OCI-LY3 (cell line): ENCODE measurements at regions not wholly inside any gene's neighbourhood (a gene's known extent, or its start where the extent isn't known, plus 50 kb on each side); places are given as distances from the start of the nearest gene placed in this dataset.

Source experiments
- EZH2phosphoT487 ChIP-seq: fragments of 200-600 bp; shearing (Covaris generic); IDR thresholded peaks from 2 replicates; pipeline ENCODE4 v1.6.1; 2018; ENCODE audit warnings: antibody characterized with exemption, mixed run types, low read depth
- TF ChIP-seq, protein P1 (sequence below): fragments of 200-600, 300-600 bp; sonication (generic); IDR thresholded peaks from 2 replicates; pipeline ENCODE4 v1.5.1; 2014; ENCODE audit warnings: antibody characterized with exemption, low read length, low read depth

GRCh38 chr4:96675416-96675815 is 835.5 kb downstream of the PDHA2 start:
- TF ChIP-seq, protein P1, sequence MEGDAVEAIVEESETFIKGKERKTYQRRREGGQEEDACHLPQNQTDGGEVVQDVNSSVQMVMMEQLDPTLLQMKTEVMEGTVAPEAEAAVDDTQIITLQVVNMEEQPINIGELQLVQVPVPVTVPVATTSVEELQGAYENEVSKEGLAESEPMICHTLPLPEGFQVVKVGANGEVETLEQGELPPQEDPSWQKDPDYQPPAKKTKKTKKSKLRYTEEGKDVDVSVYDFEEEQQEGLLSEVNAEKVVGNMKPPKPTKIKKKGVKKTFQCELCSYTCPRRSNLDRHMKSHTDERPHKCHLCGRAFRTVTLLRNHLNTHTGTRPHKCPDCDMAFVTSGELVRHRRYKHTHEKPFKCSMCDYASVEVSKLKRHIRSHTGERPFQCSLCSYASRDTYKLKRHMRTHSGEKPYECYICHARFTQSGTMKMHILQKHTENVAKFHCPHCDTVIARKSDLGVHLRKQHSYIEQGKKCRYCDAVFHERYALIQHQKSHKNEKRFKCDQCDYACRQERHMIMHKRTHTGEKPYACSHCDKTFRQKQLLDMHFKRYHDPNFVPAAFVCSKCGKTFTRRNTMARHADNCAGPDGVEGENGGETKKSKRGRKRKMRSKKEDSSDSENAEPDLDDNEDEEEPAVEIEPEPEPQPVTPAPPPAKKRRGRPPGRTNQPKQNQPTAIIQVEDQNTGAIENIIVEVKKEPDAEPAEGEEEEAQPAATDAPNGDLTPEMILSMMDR, result no peak
- TF ChIP-seq EZH2phosphoT487, result no peak
